GM12891 (cell line): ENCODE measurements at regions not wholly inside any gene's neighbourhood (a gene's known extent, or its start where the extent isn't known, plus 50 kb on each side); places are given as distances from the start of the nearest gene placed in this dataset.

Source experiments
- PAX5 ChIP-seq: IDR thresholded peaks from 2 replicates; pipeline ENCODE4 v1.6.1; 2011; ENCODE audit warnings: low read length, moderate library complexity, mild to moderate bottlenecking; ENCODE audit not compliant: insufficient read depth, severe bottlenecking
- POLR2A ChIP-seq: IDR thresholded peaks from 2 replicates; pipeline ENCODE4 v1.6.1; 2011; ENCODE audit warnings: low read depth, low read length, control low read depth
- POLR2AphosphoS5 ChIP-seq: IDR thresholded peaks from 2 replicates; pipeline ENCODE4 v1.6.1; 2011; ENCODE audit warnings: low read depth, low read length, control low read depth
- POU2F2 ChIP-seq: IDR thresholded peaks from 2 replicates; pipeline ENCODE4 v1.6.1; 2011; ENCODE audit warnings: low read depth, mild to moderate bottlenecking, control low read depth, low read length, moderate library complexity
- SPI1 ChIP-seq: IDR thresholded peaks from 2 replicates; pipeline ENCODE4 v1.6.1; 2011; ENCODE audit warnings: low read depth, low read length, control low read depth
- TAF1 ChIP-seq: IDR thresholded peaks from 2 replicates; pipeline ENCODE4 v1.6.1; 2011; ENCODE audit warnings: low read depth, low read length, control low read depth

DNA sequence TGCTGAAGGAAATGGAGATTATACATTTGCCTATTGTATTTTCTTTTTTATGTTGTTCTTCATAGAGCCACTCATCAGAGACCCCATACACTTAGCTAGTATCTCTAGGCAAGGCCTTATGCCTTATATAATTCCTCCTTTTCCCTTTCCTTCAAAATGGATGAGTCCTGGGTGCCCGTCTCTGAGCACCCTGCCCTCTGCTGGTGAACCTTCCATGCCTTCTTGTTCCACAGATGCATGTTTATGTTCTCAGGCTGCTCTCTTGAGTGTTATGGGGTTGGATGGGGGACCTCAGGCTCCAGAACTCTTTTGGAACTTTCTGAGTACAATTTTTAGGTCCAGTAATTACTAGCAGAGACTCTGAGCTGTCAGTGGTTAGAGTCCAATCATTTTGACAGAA lies 368.6 kb upstream of the SPRED2 start:
- TF ChIP-seq POLR2A, result no peak
- TF ChIP-seq TAF1, result no peak
- no peak for TF ChIP-seq SPI1
- no peak for TF ChIP-seq POU2F2
- TF ChIP-seq POLR2AphosphoS5, result no peak
- TF ChIP-seq PAX5, result no peak
